Ovary (tissue), 3 donors: ENCODE measurements at regions not wholly inside any gene's neighbourhood (a gene's known extent, or its start where the extent isn't known, plus 50 kb on each side); places are given as distances from the start of the nearest gene placed in this dataset.

ENCODE experiments used
- CTCF ChIP-seq, 3 donors: fragments of 450-650 bp in 2 of 3; fragments of 200-600 bp in 1 of 3; IDR thresholded peaks; one replicate each; pipeline versions ENCODE4 v1.5.1 to v1.8.0; 2016 to 2022; ENCODE audit warnings: antibody characterized with exemption in 3 of 3, mild to moderate bottlenecking in 1 of 3
- EP300 ChIP-seq: sonication (generic); formaldehyde crosslinking; IDR thresholded peaks from one replicate; pipeline ENCODE4 v1.6.1; 2017; ENCODE audit warnings: antibody characterized with exemption
- POLR2A ChIP-seq: fragments of 450-650 bp; IDR thresholded peaks from one replicate; pipeline ENCODE4 v1.6.1; 2017; ENCODE audit warnings: antibody characterized with exemption, mild to moderate bottlenecking, moderate library complexity
- donor health status: DM: no; HTN: no; CAD: no.

- TF ChIP-seq CTCF (IDR thresholded peaks at IDR 0.05) (no peak), EP300 (no peak), POLR2A (no peak)
Measured at GRCh38 chr2:150569761-150570160, 82.3 kb upstream of the RND3 start.
